T-helper 2 cell treated with Interferon-gamma antibody and Interleukin-4, amounts not matched to agents 100 ng/mL and 5 ng/mL, for 36 hours (primary cell): ENCODE measurements at regions not wholly inside any gene's neighbourhood (a gene's known extent, or its start where the extent isn't known, plus 50 kb on each side); places are given as distances from the start of the nearest gene placed in this dataset.

Experiments used
- intact Hi-C: fragments of 100-400 bp; cut with micrococcal nuclease; formaldehyde crosslinking; loops from one replicate; pipeline ENCODE4 v1.15.1; 2023

DNA sequence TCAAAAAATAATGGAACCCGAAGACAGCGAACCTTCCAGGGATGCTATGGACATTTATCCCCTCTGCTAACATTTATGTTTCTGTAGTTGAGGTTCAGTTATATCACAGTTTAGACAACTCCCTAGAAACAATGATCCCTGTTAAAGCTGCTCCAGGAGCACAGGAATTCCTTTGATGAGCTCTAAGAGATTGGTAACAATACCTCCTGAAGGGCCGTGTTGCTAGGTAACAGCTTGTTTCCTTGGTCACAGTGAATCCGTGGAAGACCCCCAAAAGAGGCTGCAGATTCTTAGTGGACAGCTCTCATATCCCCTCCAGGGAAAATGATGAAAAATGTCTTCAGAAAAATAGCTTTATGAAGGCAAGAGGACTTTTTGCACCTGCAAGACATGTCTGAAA is 160.2 kb downstream of the SERPINI1 start:
- intact Hi-C loops: no loop called here

DNA sequence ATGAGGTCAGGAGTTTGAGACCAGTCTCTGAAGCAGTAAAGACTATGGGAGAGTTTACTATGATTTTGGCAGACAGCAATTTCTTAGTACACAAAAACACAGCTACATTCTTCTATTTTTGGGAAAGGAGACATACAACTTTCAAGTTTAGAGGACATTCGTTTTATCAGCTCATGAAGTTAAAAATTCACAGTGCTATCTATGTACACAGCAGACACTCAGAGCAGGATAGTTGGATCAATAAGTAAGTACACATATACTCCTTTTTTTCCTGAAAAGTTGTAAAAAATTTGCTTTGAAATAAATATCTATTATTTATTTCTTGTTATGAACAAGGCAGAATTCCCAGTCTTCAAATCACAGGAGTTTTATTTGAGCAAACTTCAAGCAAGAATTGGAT is 159.7 kb downstream of the SERPINI1 start:
- intact Hi-C loops: no loop called here

DNA sequence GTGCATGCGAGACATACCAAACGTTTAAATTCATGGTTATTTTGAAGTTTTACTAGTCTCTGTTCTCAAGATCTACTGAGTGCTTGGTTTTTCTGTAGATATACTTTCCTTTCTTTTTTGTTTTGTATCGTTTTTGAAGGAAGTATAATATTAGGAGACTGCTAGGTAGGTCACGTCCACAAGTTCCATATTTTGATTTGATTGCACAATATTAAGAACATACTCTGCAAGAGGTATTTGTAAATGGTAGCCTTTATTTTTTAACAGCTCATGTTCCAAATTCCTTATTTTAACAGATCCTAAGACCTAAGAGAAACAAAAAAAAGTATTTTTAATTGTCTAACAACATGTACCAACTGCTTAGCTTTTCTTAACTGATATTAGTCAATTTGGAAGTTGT is 156.7 kb downstream of the SERPINI1 start:
- intact Hi-C loops: no loop called here

DNA sequence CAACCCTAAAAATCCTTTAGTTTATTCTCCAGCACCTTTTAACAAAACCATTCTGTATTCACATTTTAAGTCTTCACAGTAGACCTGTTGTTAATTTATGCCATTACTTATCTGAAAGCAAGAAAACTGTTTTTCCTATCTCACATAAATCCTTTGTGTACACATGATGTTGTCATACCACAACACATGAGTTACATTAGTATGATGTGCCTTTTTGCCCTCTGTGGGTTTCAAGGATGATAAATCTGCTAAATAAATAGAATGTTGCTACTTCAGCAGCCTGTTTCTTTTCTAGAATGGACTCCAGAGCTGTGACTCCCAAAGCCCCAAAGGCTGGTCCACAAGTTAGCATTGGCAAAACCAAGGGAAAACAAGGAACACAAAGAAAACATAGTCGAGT is 151.6 kb downstream of the SERPINI1 start:
- intact Hi-C loops: no loop called here

DNA sequence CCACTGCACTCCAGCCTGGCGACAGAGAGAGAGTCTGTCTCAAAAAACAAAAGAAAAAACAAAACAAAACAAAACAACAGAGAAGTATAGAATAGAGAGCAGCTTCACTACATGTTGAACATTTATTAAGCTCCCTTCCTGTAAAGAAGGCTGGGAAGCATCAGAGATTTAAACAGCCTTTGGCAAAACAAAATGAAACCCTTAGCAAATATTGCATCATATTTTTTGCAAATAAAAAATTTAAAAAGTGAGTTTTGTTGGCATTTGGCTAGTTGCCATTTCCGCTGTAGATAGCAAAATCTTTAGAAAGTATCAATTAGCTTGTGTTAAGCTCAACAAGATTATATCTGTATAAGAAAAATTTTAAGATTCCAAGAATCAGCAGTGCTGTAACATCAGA is 151.2 kb downstream of the SERPINI1 start:
- intact Hi-C loops: no loop called here

DNA sequence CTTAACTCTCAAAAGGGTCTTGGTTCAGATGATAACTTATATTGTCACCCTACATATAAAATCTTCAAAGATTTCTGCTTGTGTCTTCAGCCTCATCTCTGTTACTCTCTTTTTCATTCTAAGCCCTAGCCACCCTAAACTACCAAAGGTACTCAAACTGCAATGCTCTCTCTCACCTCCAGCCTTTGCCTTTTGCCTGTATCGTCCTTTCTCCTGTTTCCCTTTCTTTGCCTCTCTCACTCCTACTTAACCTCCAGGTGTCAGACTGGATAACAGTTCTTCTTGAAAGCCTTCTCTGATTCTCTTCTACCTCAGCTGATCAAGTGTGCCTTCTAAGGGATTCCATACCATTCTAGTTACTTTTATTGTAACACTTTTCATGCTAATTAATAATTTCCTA is 149.8 kb downstream of the SERPINI1 start:
- intact Hi-C loops: no loop called here

DNA sequence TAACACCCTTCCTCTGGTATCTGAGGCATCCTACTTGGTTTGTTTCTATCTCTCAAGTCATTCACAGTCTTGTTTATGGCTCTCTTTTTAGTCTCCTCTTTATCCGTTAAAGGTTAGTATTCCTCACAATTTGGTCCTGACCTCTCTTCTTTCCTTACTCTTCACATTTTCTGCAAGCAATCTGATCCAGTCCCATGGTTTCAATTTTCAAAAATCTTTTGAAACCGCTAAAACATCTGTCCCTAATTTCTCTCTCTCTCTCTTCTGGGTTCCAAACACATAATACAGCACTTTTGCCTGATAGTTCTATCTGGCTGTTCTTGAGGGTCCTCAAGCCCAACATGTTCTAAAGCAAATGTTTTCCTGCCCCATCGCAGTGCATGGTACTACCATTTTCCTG is 149.0 kb downstream of the SERPINI1 start:
- intact Hi-C loops: no loop called here

DNA sequence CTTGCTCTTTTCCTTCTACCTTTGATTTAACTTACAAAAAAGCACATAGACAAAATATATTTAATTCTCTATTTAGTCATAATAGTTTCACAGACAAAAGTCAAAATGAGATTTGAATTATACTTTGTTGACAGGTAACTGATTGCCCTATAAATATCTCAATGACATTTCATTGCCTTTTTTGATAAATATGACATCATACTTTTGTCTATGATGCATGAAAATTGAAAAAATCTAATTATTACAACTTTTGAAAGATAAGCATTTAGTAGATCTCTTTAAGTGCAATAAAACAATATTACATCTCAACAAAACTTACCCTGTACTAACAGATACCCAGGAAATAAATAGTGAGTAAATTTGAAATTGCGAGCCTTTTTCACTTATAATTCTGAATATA is 147.9 kb downstream of the SERPINI1 start:
- intact Hi-C loops: no loop called here

DNA sequence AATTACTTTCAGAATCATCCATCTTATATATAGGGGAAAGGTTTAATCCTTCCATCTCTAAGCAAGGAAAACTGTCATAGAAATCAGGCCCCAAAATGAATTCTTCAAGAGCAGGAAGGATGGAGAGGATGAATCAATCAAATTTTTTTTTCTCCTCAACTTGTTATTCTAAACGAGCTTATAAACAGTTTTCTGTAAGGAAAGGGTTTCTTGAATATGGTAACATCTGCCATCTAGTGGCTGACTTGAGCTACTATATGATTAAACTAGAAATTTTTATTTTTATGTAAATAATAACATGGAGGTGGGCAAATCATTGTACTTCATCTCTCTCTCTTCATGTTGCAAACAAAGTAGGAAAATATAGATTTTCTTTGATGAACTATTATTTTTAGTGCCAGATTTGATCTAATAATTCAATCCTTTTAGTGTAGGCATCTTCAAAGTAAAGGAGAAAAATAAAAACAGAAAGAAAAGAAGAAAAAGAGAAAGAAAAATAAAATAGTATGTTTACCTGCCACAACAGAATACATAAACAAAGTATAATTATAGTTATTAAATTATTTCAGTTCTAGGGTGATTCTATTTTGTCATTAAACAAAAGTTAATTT is 146.6 kb downstream of the SERPINI1 start:
- intact Hi-C loops: loop anchor here (1.0 kb wide), 2 partner anchors 147 to 502 kb away; partner anchors contain the start of genes SERPINI1 and ZBBX

DNA sequence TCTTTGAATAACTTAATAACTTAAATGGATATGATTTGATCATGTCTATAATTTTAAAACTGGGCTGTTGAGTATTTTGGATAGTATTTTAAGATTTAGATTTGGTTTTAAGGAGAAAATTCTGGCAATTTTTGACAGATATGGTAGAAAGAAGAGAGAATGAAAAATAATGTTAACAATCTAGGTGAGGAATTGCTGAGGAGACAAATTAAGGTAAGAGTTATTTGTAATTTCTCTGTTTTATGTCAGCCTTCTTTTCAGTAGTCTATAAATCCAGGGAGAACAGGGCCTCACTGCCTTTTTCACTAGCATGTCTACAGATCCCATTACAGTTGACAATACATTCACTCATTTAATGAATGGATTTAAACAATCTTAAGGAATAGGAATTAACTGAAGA is 144.7 kb downstream of the SERPINI1 start:
- intact Hi-C loops: no loop called here

DNA sequence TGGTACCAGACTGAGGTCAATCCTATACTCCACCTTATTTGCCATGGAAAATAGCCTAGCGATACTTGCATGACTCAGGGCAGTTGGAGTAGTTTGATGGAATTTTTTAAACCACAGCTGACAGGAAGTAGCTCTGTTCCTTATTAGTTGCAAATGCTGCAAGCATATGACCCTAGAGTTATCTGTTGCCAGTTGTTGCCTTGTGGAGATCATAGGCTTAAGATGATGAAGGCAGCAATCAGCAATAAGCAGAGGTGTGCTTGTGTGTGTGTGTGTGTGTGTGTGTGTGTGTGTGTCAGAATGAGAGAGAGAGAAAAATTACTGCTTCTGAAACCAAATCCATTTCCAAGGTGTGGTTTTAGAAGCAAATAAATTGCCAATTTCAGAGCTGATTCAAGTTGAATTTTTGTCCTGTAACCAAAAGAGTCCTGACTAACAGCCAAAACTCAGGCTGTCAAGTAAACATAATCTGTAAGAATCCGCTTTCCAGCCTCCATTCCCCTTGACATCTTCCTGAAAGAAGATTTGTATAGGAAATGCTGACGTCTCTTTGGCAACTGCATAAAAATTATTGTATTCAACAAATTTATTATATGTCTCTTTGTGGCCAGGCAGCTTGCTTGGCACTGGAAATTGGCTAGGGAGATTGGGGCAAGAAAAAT is 141.2 kb downstream of the SERPINI1 start:
- intact Hi-C loops: no loop called here
